IPS-18c (cell line): ENCODE measurements at regions not wholly inside any gene's neighbourhood (a gene's known extent, or its start where the extent isn't known, plus 50 kb on each side); places are given as distances from the start of the nearest gene placed in this dataset.
"Not testable (repeated sequence)": the region's sequence is repeated elsewhere in the genome, so short reads cannot be mapped to it uniquely, and the experiment has no call there.

ENCODE experiments used
- H3K4me3 ChIP-seq: 2 replicates; pipeline ENCODE4 v1.7.0; 2013; ENCODE audit warnings: low read depth, mild to moderate bottlenecking, low read length, moderate library complexity; ENCODE audit not compliant: insufficient read depth
- H3K9me3 ChIP-seq: one replicate; pipeline ENCODE4 v1.6.1; 2013; ENCODE audit warnings: mild to moderate bottlenecking, low read length, moderate library complexity; ENCODE audit not compliant: control insufficient read depth, insufficient read depth

DNA sequence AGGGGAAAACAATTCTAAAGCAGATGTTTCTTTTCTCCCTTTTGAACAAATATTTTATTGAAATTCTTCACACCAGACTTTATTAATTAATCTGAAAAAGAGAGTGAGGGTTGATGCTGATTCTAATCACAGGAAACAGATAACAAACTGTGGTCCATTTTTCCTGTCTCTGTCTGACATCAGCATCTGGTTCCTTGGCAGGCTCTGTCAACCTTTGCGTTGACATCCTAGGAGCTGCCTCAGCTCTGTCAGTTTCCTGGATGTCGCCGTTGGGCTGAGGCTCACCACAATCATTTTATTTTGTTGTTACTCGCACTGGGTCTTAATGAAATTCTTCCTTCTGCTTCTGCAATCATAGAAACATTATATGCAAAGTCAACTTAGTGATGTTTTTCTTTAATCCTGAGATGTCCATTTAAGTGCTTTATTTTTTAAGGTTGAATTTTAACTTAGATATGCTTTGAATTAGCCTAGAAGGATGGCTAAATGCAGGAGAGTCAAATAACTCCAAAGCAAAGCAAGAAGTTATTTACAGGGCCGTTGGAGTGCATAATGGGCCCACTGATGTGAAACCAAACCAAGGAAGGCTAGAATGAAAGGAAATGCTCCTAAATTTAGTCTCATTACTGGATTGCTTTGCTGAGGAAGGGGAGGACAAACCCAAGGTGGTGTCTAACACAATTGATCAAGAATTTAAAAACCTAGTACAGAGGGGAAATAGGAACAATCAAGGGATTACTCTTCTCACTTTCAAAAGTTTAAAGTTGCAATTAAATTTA is 542.4 kb downstream of the FLRT2 start:
- Histone ChIP-seq H3K9me3 (no peaks in the 10 kb centered on the region), H3K4me3 (no peak overlapping the region)

DNA sequence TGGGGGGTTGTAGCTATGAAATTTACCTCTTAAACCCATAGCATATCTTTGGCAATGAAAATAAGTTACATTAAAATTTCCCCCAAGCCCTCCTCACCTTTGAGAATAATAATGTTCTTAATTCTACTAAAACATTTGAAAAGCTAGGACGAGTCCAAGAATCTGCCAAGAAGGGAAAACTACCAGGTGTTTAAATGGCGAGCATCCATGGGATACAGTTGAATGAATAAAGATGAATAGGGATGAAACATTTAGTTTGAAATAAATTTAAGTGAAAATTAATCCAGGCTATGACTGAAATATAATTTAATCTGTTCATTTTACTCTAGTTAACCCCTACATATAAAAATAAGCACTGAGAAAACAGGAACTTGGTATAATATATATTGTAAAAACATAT is 536.7 kb downstream of the FLRT2 start:
- H3K4me3 ChIP-seq: no peak overlapping the region
- no peaks in the 10 kb centered on the region for H3K9me3 ChIP-seq

DNA sequence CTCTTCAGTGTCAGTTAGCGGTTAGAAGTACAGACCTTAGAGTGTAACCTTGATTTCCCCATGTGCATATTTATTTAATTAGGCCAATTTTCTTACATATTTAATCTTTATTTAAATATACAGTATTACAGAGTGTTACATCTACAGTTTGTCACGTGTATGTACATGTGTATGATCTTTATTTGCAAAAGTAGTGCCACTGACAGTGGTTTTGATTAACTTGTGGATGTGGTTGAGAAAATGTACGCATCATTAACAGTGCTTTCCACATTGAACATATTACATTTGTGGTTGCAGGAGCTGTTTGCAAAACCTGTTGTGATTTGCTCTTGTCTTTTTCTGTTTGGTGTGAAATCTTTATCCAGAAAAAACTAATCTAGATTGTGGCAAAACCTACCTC is 535.5 kb downstream of the FLRT2 start:
- Histone ChIP-seq H3K9me3 (no peaks in the 10 kb centered on the region), H3K4me3 (no peak overlapping the region)

DNA sequence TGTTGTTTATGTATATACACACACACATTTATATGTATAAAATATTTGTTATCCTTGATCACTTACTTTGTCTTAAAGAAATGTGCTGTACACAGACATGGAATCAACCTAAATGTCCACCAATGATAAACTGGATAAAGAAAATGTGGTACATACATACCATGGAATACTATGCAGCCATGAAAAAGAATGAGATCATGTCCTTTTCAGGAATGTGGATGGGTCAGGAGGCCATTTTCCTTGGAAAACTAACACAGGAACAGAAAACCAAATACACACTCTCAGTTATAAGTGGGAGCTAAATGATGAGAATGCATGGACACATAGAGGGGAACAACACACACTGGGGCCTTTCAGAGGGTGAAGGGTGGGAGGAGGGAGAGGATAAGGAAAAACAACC is 534.7 kb downstream of the FLRT2 start:
- not testable (repeated sequence) for H3K4me3 ChIP-seq, H3K9me3 ChIP-seq

DNA sequence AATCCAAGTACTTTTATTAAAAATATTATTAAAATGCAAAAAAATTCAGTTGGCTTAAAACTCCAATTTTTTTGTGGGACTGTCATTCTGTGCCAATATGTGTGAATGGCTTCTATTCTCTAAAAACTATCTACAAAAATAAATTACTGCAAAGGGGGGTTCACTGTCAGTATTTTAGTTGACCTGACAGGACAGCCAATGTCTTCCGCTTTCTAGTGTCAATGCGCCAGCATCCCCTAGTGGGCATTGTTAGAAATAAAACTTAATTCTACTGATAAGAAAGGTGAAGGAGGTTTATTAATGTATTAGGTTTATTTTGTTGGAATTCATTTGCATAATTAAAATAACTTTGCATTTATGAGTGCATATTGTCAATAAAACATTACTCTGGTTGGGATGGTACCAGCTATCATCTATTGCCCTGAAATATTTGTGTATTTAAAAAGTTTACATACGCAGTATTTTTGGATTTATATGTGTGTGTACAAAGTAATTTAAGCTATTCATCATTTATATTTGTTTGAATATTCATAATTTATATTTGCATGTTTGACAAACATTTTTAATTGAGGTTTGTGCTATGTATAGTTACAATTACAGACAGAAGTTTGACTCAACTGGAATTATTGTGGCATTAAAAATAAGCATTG is 527.2 kb downstream of the FLRT2 start:
- no peak overlapping the region for H3K4me3 ChIP-seq
- no peaks in the 10 kb centered on the region for H3K9me3 ChIP-seq

DNA sequence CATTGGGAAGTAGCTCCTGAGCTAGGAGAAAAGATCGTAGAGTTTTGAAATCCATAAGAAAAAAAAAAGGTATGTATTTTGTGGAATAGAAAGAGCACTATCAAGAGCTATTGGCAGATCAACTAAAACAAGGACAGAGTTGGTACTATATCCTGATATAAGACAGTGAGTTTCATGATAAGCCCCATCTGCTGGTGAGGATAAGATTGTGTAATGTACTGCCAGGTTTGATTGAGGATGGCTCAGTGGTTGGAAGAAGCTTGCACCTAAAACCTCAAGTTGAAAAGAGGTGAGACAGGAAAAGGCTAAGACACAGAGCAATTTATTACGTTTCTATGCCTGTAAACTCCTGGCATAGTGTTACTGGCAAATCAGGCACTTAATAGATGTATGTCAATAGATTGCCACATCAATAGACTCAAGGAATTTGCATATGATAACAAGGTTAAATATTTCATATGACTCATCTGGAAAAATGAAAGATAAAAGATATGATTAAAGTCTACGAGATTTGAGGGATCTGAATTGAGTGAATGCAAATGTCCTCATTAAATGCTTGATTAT is 525.6 kb downstream of the FLRT2 start:
- no peaks in the 10 kb centered on the region for H3K9me3 ChIP-seq
- no peak overlapping the region for H3K4me3 ChIP-seq

DNA sequence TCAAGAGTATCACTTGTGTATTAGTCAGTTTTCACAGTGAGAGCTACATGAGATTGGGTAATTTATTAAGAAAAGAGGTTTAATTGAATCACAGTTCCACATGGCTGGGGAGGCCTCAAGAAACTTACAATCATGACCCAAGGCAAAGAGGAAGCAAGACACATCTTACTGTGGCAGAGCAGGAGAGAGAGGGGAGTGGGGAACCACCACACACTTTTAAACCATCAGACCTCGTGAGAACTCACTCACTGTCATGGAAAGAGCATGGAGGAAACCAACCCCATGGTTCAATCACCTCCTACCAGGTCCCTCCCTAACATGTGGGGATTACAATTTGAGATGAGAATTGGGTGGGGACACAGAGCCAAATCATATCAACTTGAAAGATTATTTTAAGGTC is 522.9 kb downstream of the FLRT2 start:
- Histone ChIP-seq H3K4me3 (no peak overlapping the region), H3K9me3 (no peaks in the 10 kb centered on the region)

DNA sequence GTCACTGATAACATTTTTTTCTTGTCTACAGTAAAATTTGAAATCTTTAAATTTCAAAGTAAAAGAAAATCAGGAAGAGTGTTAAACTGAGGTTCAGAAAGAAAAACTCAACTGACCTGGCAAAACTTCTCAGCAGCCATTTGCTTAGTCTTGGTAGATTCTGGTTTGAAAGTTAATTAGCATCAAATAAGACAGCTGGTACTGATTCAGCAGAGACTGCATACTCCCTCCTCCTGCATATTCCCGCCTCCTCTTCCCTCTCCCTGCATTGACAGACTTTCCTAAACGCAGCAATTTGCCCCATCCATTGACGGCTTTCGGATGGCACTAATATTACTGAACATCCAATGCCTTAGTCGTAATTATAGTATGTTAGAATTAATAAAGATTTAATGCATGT is 520.8 kb downstream of the FLRT2 start:
- H3K4me3 ChIP-seq: no peak overlapping the region
- H3K9me3 ChIP-seq: no peaks in the 10 kb centered on the region

DNA sequence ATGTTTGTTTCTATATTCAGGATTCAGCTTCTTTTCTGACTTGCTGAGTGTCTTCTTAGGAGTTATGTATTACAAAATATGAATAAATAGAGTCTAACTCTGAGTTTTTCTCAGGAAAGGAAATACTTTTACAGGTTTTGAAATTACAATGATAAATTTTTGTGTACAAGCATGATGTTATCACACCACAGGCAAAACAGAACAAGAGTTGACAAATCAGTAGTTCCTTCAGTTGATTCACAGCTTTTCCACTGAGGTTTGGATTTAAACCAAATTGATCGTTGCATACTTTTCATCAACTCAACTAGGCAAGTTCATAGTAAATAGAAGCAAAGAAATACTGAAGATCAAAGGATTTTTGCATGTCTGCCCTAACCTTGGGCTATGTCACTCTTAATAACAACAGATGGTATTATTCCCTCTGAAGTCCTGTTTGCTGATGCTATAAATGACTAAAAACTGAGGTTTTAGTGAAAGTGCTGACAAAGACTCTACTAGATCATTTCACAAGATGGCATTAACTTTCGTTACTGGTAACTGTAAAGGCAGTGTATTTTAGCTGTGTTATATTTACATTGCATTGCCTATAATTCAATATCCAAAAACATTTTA is 520.2 kb downstream of the FLRT2 start:
- no peaks in the 10 kb centered on the region for H3K9me3 ChIP-seq
- no peak overlapping the region for H3K4me3 ChIP-seq

DNA sequence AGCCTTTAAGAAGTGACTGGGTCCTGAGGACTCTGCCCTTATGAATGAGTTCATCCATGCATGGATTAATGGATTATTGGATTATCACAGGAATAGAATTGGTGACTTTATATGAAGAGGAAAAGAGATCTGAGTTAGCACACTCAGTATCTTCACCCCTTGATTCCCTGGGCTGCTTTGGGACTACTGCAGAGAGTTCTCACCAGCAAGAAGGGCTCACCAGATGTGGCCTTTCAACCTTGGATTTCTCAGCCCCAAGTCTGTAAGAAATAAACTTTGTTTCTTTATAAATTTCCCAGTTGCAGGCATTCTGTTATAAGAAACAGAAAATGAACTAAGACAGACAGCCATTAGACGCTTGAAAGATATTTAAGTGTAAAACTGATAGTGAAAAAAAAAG is 509.2 kb downstream of the FLRT2 start:
- H3K4me3 ChIP-seq: no peak overlapping the region
- no peaks in the 10 kb centered on the region for H3K9me3 ChIP-seq

DNA sequence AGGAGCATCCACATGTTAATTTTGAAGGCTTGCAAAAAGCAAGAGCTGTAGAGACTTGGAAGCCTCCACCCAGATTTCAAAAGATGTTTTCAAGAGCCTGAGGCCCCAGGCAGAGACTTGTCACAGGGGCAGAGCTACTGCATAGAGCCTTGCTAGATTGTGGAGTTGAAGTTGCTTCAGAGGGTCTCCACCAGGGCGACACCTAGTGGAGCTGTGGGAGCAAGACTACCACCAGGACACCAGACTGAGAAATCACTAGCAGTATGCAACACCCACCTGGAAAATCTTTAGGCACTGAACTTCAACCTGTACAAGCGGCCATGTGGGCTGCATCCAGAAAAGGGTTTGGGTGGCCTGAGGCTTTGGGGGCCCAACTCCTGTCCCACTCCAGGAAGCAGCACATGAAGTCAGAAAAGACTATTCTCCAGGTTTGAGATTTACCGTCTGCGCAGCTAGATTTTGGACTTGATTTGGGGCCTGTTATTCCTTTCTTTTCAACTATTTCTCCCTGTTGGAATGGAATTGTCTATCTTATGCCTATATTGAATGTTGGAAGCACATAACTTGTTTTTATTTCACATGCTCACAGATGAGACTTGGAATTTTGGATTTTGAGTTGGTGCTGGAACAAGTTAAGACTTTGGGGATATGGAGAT is 508.6 kb downstream of the FLRT2 start:
- Histone ChIP-seq H3K9me3 (no peaks in the 10 kb centered on the region), H3K4me3 (no peak overlapping the region)

DNA sequence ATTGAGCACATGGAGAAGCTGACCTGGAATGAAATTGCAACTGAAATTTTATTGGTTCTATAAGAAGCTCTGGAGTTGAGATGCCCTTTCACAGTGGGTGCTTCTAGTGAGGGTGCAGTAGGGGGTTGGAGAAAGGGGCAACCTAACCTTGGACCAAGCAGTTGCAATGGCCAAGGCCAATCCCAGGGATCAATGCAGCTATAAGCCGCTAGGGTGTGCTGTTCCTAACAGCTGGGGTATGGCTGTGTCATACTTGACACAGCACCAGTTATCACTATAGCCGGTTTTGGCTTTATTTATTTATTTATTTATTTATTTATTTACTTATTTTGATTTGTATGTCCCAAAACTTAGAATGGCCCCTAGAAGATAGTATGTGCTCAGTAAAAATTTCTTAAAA is 505.9 kb downstream of the FLRT2 start:
- Histone ChIP-seq H3K9me3 (no peaks in the 10 kb centered on the region), H3K4me3 (no peak overlapping the region)

DNA sequence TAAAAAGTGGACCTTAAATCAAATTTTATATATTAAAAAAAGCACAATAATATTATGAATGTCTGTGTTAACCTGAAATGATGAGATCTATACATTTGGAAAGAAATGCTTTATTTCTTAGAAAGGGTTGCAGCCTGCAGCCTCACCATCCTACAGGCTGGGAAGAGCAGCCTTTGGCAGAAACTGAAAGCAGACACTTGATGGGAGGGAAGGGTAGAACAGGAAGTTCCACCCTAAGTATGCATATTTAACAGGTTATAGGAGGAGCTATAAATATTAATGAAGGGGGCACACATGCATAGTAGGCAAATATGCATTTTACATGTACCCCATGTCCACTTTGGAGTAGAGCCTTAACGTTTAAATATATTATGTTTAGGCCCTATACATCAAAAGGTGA is 498.0 kb downstream of the FLRT2 start:
- no peaks in the 10 kb centered on the region for H3K9me3 ChIP-seq

DNA sequence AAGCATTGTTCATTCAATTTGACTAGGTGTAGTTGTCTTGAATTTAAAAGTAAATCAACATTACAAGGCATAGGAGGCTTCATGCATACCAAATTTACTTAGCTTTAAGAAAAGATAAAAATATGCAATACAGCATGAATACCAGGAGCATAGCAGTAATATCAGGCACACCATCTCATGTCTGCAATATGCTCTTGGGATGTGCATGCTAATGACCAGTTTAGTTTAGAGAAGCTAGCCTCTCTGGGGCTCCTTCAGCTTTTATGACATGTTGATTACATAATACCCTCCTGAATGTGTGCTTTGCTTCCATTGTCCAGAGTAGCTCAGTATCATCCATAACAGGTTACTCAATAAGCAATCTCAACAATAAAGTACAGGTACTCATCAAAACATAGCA is 497.2 kb downstream of the FLRT2 start:
- Histone ChIP-seq H3K4me3 (no peak overlapping the region), H3K9me3 (no peaks in the 10 kb centered on the region)

More for the DNA sequence above, 498.0 kb downstream of the FLRT2 start:
- no peak overlapping the region for H3K4me3 ChIP-seq

DNA sequence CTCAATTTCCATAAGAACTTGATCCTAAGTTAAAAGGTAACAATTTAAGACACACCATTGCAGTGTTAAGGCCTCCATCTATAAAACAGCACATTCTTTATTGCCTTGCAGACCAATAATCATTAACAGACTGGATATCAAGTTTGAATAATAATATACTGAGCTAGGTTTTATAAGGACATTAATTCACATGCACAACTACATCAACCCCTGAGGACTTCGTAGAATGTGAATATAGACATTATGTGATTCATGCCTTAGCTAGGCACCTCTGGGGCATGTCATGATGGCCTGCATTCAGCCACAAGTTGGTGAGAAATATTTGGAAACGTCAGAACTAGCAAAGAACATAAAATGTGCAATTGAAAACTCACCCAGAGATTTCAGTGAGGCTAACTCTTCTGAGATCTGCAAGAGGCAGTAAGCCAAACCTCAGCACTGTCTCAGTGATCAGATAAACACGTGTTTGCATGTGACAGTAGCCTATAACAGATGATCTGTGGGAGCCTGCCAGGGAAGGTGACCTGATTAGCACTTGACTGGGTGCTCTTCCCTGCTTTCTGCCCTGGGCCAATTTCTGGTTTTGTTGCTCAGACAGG is 492.2 kb downstream of the FLRT2 start:
- no peaks in the 10 kb centered on the region for H3K9me3 ChIP-seq
- H3K4me3 ChIP-seq: no peak overlapping the region

DNA sequence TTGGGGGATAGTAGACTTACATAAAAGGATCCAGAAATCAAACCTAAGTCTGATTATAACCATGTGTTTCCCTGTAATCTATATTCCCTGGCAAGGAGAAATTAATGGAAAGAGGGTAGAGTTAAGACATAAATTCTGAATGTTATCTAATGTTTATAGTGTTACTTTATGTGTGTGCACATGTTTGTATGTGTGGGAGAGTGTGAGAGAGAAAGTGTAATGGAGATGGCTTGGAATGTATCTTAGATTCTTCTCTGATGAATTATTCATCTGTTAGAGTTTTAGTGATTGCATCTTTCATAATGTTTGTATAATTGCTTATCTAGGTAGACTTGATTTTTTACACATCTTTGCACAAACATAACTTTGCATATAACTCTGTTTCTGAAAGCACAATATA is 490.9 kb downstream of the FLRT2 start:
- Histone ChIP-seq H3K4me3 (no peak overlapping the region), H3K9me3 (no peaks in the 10 kb centered on the region)

DNA sequence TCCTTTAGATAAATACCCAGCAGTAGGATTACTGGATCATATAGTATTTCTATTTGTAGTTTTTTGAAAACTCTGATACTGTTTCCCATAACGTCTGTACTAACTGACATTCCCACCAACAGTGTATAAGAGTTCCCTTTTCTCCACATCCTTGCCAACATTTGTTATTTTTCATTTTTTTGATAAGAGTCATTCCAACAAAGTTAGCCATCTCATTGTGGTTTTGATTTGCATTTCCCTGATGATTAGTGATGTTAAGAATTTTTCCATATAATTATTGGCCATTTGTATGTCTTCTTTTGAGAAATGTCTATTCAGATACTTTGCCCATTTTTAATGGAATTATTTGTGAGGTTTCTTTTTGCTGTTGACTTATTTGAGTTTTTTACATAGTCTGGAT is 486.0 kb downstream of the FLRT2 start:
- Histone ChIP-seq H3K4me3 (no peak overlapping the region), H3K9me3 (no peaks in the 10 kb centered on the region)
